WERI-Rb-1 (cell line): ENCODE measurements at regions not wholly inside any gene's neighbourhood (a gene's known extent, or its start where the extent isn't known, plus 50 kb on each side); places are given as distances from the start of the nearest gene placed in this dataset.

Experiments used
- DNase-seq: peaks from one replicate; pipeline ENCODE4 v3.0.0-alpha.2; 2020
- H3K27ac ChIP-seq: fragments of 250-450 bp; sonication (Bioruptor Pico); 2 replicates; pipeline ENCODE4 v1.5.1; 2020; ENCODE audit warnings: mild to moderate bottlenecking, moderate library complexity
- H3K27me3 ChIP-seq: fragments of 250-450 bp; sonication (Bioruptor Pico); 2 replicates; pipeline ENCODE4 v1.5.1; 2021; ENCODE audit warnings: mild to moderate bottlenecking, low read depth, moderate library complexity; ENCODE audit not compliant: insufficient read depth, severe bottlenecking
- H3K36me3 ChIP-seq: fragments of 250-450 bp; sonication (Bioruptor Pico); 2 replicates; pipeline ENCODE4 v1.5.1; 2020; ENCODE audit warnings: mild to moderate bottlenecking, moderate library complexity
- H3K4me3 ChIP-seq: 2 replicates; pipeline ENCODE4 v1.5.1; 2011; ENCODE audit warnings: low read depth, mild to moderate bottlenecking, control low read depth, low read length
- H3K9me3 ChIP-seq: fragments of 250-450 bp; sonication (Bioruptor Pico); 2 replicates; pipeline ENCODE4 v1.5.1; 2021; ENCODE audit warnings: mild to moderate bottlenecking, moderate library complexity; ENCODE audit not compliant: severe bottlenecking
- TF ChIP-seq, protein P1 (sequence below): IDR thresholded peaks from 2 replicates; pipeline ENCODE4 v1.5.1; 2011; ENCODE audit warnings: low read depth, mild to moderate bottlenecking, control low read depth, inconsistent platforms, low read length

GRCh38 chr14:56482310-56482911, 97.2 kb upstream of the TMEM260 start:
- TF ChIP-seq, protein P1, sequence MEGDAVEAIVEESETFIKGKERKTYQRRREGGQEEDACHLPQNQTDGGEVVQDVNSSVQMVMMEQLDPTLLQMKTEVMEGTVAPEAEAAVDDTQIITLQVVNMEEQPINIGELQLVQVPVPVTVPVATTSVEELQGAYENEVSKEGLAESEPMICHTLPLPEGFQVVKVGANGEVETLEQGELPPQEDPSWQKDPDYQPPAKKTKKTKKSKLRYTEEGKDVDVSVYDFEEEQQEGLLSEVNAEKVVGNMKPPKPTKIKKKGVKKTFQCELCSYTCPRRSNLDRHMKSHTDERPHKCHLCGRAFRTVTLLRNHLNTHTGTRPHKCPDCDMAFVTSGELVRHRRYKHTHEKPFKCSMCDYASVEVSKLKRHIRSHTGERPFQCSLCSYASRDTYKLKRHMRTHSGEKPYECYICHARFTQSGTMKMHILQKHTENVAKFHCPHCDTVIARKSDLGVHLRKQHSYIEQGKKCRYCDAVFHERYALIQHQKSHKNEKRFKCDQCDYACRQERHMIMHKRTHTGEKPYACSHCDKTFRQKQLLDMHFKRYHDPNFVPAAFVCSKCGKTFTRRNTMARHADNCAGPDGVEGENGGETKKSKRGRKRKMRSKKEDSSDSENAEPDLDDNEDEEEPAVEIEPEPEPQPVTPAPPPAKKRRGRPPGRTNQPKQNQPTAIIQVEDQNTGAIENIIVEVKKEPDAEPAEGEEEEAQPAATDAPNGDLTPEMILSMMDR: peak; percentile 66
- no peaks in the 10 kb centered on the region for H3K36me3 ChIP-seq
- H3K27ac ChIP-seq: no peak overlapping the region
- H3K4me3 ChIP-seq: no peak overlapping the region
- no peaks in the 10 kb centered on the region for H3K9me3 ChIP-seq
- peak; percentile 61 for DNase-seq
- H3K27me3 ChIP-seq: no peaks in the 10 kb centered on the region

DNA sequence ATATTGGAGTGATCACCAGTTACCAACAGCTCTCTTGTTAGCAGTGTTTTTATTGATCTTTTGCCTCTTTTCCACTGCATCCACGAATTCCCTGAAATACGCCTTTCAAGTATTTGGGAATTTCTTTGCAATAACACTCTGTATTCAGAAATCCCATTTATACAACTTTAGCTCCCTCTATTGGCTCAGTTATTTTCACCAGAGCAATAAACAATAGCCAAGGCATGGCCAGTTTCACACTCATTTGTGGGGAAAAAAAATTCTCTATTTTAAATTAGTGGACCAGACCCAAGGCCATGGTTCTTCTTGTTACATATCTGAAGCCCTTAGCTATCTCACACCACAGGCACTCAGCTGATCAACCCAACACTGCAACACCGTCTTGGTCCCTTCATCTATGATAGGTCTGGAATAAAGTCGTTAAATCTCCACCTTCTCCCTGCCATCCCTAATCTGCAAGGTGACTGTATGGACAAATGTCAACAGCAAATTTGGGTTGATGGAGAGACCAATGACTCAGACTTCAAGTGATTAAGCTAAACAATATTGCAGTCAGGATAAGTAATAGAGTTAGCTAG, 92.4 kb upstream of the TMEM260 start:
- H3K36me3 ChIP-seq: no peaks in the 10 kb centered on the region
- H3K27me3 ChIP-seq: no peaks in the 10 kb centered on the region
- no peaks in the 10 kb centered on the region for H3K9me3 ChIP-seq
- H3K4me3 ChIP-seq: no peak overlapping the region
- TF ChIP-seq, protein P1: no peak
- no peak overlapping the region for H3K27ac ChIP-seq
- DNase-seq: no peak

- Histone ChIP-seq H3K27me3 (no peaks in the 10 kb centered on the region), H3K4me3 (no peak overlapping the region), H3K27ac (no peak overlapping the region), H3K36me3 (no peaks in the 10 kb centered on the region), H3K9me3 (no peaks in the 10 kb centered on the region)
- no peak for DNase-seq
- TF ChIP-seq, protein P1: no peak
These were observed 91.8 kb upstream of the TMEM260 start for GRCh38 chr14:56487761-56488160.

DNA sequence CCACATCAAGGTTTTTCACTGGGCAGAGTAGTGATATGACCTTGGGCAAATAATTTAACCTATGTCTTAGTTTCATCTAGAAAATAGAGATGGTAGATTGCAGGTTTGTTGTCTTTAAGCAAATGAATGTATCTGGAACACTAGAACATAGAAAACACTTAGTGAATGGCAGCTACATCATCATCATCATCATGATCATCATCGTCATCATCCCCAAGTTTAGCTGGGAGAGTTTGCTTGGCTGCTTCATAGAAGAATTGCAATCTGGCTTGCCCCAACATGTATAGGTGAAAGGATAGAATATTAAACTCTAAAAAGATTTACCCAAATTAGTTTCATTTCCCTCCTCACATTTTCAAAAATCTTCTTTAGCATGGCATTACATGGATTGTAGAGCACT, 91.3 kb upstream of the TMEM260 start:
- no peak overlapping the region for H3K27ac ChIP-seq
- no peaks in the 10 kb centered on the region for H3K27me3 ChIP-seq
- H3K9me3 ChIP-seq: no peaks in the 10 kb centered on the region
- no peaks in the 10 kb centered on the region for H3K36me3 ChIP-seq
- H3K4me3 ChIP-seq: no peak overlapping the region
- no peak for DNase-seq
- TF ChIP-seq, protein P1: no peak

GRCh38 chr14:56490379-56490778, 89.2 kb upstream of the TMEM260 start:
- Histone ChIP-seq H3K9me3 (no peaks in the 10 kb centered on the region), H3K27ac (no peak overlapping the region), H3K36me3 (no peaks in the 10 kb centered on the region), H3K4me3 (no peak overlapping the region), H3K27me3 (no peaks in the 10 kb centered on the region)
- no peak for DNase-seq
- TF ChIP-seq, protein P1: peak; percentile 31; the same call in 1 of the 2 replicates
